ENCODE measurements at regions not wholly inside any gene's neighbourhood (a gene's known extent, or its start where the extent isn't known, plus 50 kb on each side); places are given as distances from the start of the nearest gene placed in this dataset.

DNA sequence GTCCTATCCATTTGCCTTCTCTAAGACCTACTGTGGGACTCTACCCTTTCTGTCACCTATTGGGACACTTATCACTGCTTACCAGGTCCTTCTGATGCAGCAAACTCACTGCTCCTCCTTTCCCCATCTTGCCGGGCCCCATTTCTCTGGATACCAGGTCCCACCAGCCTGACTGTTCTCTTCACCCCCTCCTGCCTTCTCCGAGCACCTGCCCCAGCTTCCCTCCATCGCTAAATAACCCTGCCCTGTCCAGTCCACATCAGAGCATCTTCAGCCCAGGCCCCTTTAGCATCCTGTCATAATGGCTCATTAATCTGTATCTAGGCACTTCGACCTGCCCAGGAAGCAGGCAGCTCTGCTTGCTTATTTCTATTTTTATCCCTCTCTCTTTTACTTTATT is 74.7 kb downstream of the CRYGS start:
- Histone ChIP-seq H3K4me1 (no peaks in the 10 kb centered on the region), H3K36me3 (no peaks in the 10 kb centered on the region), H3K27ac (no peak overlapping the region), H3K9me3 (no peaks in the 10 kb centered on the region), H3K27me3 (ENCODE audit: low read depth) (no peaks in the 10 kb centered on the region), H3K4me3 (no peak overlapping the region)
- intact Hi-C loops (cut with DNase I): no loop called here
- DNase-seq (no peak), ATAC-seq (no peak)
- TF ChIP-seq, protein P1, sequence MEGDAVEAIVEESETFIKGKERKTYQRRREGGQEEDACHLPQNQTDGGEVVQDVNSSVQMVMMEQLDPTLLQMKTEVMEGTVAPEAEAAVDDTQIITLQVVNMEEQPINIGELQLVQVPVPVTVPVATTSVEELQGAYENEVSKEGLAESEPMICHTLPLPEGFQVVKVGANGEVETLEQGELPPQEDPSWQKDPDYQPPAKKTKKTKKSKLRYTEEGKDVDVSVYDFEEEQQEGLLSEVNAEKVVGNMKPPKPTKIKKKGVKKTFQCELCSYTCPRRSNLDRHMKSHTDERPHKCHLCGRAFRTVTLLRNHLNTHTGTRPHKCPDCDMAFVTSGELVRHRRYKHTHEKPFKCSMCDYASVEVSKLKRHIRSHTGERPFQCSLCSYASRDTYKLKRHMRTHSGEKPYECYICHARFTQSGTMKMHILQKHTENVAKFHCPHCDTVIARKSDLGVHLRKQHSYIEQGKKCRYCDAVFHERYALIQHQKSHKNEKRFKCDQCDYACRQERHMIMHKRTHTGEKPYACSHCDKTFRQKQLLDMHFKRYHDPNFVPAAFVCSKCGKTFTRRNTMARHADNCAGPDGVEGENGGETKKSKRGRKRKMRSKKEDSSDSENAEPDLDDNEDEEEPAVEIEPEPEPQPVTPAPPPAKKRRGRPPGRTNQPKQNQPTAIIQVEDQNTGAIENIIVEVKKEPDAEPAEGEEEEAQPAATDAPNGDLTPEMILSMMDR (IDR thresholded peaks at IDR 0.05): no peak

DNA sequence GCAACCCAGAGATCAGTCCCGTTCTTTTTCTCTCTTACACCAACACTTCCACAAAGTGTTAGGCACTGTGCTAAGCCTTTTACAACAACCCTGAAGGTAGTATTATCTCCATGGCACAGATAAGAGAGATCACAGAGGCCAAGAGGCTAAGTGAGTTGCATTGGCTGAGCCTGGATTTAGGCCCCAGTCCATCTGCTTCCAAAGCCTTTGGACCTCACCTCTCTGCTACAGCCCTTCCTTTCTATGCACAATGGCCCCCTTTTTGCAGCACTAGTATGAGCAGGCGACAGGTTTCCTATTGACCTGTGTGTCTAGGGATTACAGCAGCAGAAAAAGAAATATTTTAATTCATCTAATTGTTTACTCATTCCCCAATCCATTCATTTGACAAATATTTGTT is 76.2 kb downstream of the CRYGS start:
- Histone ChIP-seq H3K36me3 (no peaks in the 10 kb centered on the region), H3K27ac (no peak overlapping the region), H3K27me3 (ENCODE audit: low read depth) (no peaks in the 10 kb centered on the region), H3K9me3 (no peaks in the 10 kb centered on the region), H3K4me3 (no peak overlapping the region), H3K4me1 (no peaks in the 10 kb centered on the region)
- TF ChIP-seq, protein P1 (IDR thresholded peaks at IDR 0.05): no peak
- ATAC-seq (no peak), DNase-seq (no peak)
- intact Hi-C loops (cut with DNase I): no loop called here

DNA sequence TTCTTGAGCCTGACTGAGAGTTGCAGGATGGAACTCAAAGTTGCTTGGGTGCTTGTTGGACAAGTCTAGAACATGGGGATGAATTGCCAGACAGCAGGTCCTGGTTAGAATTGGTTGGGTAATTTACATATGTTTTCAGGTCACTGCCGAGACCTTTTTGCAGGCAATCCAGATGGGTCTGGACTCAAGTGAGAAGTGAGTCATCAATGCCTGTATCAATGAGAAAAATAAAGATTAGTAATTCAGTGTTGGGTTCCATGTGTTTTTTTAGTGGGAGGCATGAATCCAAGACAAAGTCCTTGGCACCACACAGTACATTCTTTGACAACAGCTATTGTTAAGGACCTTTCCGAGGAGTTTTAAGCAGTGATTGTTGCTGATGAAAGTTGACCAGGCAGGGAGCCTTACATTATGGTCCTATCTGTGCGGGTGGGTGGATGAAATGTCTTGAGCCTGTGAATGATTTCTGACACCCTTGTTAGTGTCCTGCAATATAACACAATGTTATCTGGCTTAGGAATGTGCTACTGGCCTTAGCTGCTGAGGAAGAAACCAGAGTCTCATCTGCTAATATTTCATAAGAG is 77.7 kb downstream of the CRYGS start:
- TF ChIP-seq, protein P1 (IDR thresholded peaks at IDR 0.05): no peak
- ATAC-seq: no peak
- H3K9me3 ChIP-seq: no peaks in the 10 kb centered on the region
- no peak overlapping the region for H3K4me3 ChIP-seq
- H3K36me3 ChIP-seq: no peaks in the 10 kb centered on the region
- H3K4me1 ChIP-seq: no peaks in the 10 kb centered on the region
- H3K27me3 ChIP-seq (ENCODE audit: low read depth): no peaks in the 10 kb centered on the region
- intact Hi-C loops (cut with DNase I): no loop called here
- no peak overlapping the region for H3K27ac ChIP-seq
- no peak for DNase-seq

DNA sequence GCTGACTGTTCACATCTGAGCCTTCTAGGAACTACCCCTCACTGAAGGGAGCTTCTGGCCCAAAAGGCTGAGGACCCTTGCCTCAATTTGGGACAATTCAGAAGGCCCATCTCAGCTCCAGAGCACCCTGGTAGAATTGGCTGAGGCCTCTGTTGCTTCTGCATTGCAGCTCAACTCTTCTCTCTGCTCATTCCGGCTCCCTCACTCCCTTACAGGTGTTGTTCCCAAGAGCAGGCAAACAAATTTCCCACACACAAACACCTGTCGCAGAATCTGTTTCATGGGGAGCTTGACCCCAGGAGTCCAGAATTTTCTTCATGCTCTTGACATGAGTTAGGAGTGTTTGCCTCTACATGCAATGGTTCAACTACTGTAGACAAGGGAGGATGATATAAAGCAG is 78.7 kb downstream of the CRYGS start:
- H3K4me3 ChIP-seq: no peak overlapping the region
- no peaks in the 10 kb centered on the region for H3K27me3 ChIP-seq (ENCODE audit: low read depth)
- TF ChIP-seq, protein P1 (IDR thresholded peaks at IDR 0.05): no peak
- H3K36me3 ChIP-seq: no peaks in the 10 kb centered on the region
- intact Hi-C loops (cut with DNase I): no loop called here
- no peaks in the 10 kb centered on the region for H3K9me3 ChIP-seq
- ATAC-seq (no peak), DNase-seq (no peak)
- H3K4me1 ChIP-seq: no peaks in the 10 kb centered on the region
- H3K27ac ChIP-seq: no peak overlapping the region

DNA sequence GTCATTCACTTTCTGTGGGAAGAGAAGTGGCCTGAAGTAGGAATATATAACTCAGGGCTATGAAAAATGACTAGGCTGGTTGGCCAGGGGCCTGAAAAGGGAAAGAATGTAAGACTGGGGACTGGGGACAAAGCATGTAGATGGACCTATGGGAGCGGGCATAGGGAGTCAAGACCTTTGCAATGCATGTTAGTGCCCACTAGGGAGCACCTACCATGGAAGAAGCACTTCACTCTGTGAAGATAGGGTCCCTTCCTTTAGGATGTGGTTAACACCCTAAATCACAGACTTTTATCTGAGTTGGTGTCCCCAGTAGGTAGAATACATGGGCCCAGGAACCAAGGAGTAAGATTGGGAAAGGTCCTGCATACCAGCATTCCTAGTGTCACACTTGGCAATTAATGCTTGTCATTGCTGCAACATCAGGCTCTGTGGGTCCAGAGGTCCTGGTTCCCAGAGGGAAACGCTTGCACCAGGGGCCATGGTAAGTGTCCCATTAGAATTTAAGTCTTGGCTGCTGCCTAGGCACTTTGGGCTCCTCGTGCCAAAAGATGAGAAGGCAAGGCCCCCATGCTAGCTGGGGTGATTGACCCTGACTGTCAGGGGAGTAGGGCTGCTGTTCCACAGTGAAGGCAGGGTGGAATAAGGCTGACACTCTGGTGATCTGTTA is 79.6 kb downstream of the CRYGS start:
- TF ChIP-seq, protein P1 (IDR thresholded peaks at IDR 0.05): no peak
- intact Hi-C loops (cut with DNase I): no loop called here
- ATAC-seq: peak in 1 of 2 donors; percentile 47

More for the DNA sequence above, 79.6 kb downstream of the CRYGS start:
- Histone ChIP-seq H3K36me3 (no peaks in the 10 kb centered on the region), H3K27me3 (ENCODE audit: low read depth) (no peaks in the 10 kb centered on the region), H3K9me3 (no peaks in the 10 kb centered on the region), H3K27ac (no peak overlapping the region), H3K4me1 (no peaks in the 10 kb centered on the region), H3K4me3 (no peak overlapping the region)
- DNase-seq: no peak
